ENCODE measurements at regions not wholly inside any gene's neighbourhood (a gene's known extent, or its start where the extent isn't known, plus 50 kb on each side); places are given as distances from the start of the nearest gene placed in this dataset.

DNA sequence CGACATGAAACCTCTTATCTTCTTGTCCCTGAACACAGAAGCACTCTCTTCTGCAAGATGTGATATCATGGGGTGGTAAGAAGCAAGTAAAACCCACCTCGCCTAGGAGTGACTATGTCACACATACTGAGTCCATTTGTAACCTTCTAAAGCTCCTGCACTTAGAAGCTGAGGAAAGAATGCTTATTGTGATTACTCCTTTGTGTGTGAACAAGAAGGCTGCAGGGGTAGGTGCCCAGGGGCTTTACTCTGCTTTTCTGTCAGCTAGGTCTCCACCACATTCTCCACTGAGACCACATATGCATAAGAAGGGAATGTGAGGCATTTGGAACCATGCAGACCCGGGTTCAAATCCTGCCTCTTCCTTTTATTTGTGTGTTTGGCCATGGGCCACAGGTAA is 144.3 kb downstream of the DMRTA2 start:
- DNase-seq (ENCODE audit: low read depth) = no peak
- TF ChIP-seq, protein P1, sequence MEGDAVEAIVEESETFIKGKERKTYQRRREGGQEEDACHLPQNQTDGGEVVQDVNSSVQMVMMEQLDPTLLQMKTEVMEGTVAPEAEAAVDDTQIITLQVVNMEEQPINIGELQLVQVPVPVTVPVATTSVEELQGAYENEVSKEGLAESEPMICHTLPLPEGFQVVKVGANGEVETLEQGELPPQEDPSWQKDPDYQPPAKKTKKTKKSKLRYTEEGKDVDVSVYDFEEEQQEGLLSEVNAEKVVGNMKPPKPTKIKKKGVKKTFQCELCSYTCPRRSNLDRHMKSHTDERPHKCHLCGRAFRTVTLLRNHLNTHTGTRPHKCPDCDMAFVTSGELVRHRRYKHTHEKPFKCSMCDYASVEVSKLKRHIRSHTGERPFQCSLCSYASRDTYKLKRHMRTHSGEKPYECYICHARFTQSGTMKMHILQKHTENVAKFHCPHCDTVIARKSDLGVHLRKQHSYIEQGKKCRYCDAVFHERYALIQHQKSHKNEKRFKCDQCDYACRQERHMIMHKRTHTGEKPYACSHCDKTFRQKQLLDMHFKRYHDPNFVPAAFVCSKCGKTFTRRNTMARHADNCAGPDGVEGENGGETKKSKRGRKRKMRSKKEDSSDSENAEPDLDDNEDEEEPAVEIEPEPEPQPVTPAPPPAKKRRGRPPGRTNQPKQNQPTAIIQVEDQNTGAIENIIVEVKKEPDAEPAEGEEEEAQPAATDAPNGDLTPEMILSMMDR (conservative IDR thresholded peaks at IDR 0.05; ENCODE audit: low read depth, low read length) = no peak
- H3K4me3 ChIP-seq (ENCODE audit: low read length) = no peak overlapping the region

DNA sequence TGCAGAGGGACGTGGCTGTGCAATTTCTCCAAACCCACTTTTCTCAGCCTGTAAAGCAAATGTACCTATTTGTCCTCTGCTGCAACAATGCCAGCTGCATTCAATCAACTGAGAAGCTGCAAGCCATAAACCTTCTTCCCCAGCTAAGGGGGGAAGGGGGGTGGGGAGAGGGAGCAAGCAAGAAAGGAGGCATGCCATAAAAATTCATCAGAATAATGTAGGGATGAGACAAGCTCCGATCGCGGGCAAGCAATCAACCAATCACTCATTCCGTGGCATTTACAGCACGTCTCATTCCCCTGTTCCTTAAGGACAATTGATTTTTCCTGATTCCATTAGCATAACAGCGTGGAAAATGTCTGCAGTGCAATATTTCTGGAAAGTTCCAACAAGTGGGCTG is 144.8 kb downstream of the DMRTA2 start:
- TF ChIP-seq, protein P1 (conservative IDR thresholded peaks at IDR 0.05; ENCODE audit: low read depth, low read length) = no peak
- H3K4me3 ChIP-seq (ENCODE audit: low read length) = no peak overlapping the region
- DNase-seq (ENCODE audit: low read depth) = no peak

DNA sequence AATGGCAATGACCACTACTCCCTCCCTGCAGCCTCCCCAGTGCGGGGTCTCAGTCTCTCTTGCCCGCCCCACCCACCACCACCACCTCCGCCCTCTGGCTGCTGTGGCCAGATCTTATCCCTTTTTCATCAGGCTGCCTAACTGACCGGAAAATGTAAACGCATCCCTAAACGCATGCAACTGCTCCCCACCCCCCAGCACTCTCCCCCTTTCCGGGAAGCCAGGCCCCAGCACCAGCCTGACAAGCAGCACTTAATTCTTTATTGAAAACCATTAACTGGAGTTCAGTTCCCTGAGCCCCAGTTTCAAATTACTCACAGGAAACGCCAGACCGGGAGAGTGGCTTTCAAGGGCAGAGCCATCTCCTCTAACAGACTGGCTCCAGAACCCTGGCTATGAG is 147.7 kb downstream of the DMRTA2 start:
- H3K4me3 ChIP-seq (ENCODE audit: low read length) = no peak overlapping the region
- DNase-seq (ENCODE audit: low read depth) = no peak
- TF ChIP-seq, protein P1 (conservative IDR thresholded peaks at IDR 0.05; ENCODE audit: low read depth, low read length) = no peak

DNA sequence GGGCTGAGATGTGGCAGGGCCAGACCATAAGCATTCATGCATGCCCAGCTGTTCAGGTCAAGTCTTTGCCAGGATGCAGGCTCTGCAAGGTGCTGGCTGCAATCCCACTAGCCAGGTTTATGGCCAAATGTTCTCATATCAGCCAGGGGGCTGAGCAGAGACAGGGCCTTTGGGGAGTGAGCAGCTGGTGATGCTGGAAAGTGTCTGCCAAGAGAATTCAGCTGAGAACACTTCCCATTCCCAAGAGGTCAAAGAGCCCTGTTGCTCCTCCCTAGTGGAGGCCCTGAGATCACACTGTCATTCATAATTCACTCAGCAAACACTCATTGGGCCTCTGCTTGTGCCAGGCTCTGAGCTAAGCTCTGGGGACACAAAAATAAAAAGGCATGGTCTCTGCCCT is 150.3 kb downstream of the DMRTA2 start:
- TF ChIP-seq, protein P1 (conservative IDR thresholded peaks at IDR 0.05; ENCODE audit: low read depth, low read length) = no peak

DNA sequence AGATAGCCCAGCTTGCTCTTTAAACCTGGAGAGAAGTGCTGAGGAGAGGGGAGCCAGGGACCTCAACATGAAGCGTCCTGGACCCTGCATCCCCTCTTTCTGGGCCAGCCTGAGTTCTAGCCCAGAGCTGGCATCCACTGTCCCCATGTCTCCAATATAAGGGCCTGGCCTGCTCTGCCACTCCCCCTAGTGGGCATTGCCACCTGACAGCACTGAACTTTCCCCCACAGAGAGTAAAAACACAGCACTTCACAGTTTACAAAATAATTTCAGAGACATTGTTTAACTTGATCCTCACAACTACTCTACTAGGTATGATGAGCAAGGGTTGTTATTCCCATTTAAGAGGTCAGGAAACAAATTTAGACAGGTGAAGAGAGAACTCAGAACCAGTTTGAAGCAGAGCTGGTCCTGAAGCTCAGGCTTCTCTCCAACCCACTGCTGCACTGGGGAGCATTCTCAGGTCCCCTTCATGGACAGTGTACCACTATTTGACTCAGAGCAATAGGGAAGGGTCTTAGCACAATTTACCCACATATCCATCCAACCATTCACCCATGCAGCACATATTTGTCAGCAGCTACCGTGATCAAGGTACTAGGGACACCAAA is 151.2 kb downstream of the DMRTA2 start:
- H3K4me3 ChIP-seq (ENCODE audit: low read length) = no peak overlapping the region
- TF ChIP-seq, protein P1 (conservative IDR thresholded peaks at IDR 0.05; ENCODE audit: low read depth, low read length) = peak; percentile 79
- DNase-seq (ENCODE audit: low read depth) = no peak

More for the DNA sequence above, 150.3 kb downstream of the DMRTA2 start:
- H3K4me3 ChIP-seq (ENCODE audit: low read length) = no peak overlapping the region
- no peak for DNase-seq (ENCODE audit: low read depth)

DNA sequence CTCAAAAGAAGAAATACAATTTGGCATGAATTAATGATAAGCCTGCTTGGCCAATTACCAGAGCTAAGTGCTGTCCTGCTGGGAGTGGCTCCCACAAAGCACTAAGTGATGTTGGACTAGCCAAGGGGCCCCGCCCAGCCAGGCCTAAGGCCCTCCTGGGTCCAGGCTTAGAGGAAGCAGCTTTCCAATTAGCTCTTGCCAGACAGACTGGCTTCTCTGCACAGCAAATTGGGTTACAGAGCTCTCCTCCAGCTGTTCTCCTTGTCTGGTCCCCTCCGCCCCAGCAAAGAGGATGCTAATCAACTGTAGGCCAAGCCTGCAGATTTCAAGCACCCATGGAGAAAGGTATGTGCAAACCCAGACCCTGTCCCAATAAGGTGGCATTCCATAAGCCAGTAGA is 151.9 kb downstream of the DMRTA2 start:
- no peak for DNase-seq (ENCODE audit: low read depth)
- H3K4me3 ChIP-seq (ENCODE audit: low read length) = no peak overlapping the region
- TF ChIP-seq, protein P1 (conservative IDR thresholded peaks at IDR 0.05; ENCODE audit: low read depth, low read length) = no peak

DNA sequence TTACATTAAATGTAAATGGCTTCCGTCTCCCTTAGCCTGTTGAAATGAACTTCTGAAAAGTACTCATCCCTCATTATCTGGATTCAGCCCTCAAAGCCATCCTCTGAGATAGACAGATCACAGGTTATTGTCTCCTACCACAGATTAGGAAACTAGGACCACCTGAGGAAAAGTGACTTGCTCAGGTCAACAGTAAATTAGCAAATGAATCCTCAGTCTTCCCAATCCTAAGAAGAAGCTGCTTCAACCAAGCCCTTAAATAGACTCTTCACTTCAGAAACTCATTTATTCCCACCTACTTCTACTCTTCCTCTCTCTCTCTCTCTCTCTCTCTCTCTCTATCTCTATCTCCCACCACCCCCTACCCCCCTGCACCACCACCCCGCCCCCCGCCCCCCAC is 152.3 kb downstream of the DMRTA2 start:
- no peak for DNase-seq (ENCODE audit: low read depth)
- TF ChIP-seq, protein P1 (conservative IDR thresholded peaks at IDR 0.05; ENCODE audit: low read depth, low read length) = no peak

More for the DNA sequence above, 152.3 kb downstream of the DMRTA2 start:
- no peak overlapping the region for H3K4me3 ChIP-seq (ENCODE audit: low read length)
